ENCODE measurements at regions not wholly inside any gene's neighbourhood (a gene's known extent, or its start where the extent isn't known, plus 50 kb on each side); places are given as distances from the start of the nearest gene placed in this dataset.
"Not testable (repeated sequence)": the region's sequence is repeated elsewhere in the genome, so short reads cannot be mapped to it uniquely, and the experiment has no call there.

GRCh38 chr1:98184856-98185255 lies 264.0 kb upstream of the DPYD start:
- no peak for DNase-seq

DNA sequence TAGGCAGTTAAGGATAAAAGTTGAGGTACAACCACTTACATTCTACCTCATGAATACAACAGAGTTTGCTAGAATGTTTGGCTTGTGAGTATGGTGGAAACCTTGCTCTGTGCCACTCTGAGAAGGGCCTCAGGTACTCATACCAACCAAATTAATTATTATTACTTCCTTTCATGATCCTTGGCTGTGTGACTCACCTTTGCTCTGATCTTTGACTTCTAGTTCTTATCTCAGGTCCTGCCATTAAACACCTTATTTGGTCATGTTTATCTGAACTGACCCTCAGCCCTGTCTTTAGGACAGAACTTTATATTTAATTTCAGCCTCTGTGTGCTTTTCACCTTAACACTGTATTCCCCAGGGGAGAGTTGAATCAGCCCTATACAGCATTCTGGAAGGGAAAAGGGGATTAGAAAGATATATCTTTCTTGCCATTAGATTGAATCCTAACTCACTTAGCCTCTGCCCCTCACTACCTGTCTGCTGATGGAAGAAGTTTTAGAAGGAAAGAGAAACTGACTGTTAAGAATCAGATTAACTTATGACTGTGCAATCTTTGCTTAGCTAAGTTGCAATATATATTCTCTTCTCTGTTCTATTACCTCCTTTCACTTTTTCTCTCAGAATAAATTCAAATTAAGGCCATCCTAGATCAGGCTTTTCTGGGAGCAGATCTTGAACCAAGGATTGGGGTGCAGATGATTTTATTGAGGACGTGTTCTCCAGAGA lies 260.4 kb upstream of the DPYD start:
- no peak for DNase-seq

DNA sequence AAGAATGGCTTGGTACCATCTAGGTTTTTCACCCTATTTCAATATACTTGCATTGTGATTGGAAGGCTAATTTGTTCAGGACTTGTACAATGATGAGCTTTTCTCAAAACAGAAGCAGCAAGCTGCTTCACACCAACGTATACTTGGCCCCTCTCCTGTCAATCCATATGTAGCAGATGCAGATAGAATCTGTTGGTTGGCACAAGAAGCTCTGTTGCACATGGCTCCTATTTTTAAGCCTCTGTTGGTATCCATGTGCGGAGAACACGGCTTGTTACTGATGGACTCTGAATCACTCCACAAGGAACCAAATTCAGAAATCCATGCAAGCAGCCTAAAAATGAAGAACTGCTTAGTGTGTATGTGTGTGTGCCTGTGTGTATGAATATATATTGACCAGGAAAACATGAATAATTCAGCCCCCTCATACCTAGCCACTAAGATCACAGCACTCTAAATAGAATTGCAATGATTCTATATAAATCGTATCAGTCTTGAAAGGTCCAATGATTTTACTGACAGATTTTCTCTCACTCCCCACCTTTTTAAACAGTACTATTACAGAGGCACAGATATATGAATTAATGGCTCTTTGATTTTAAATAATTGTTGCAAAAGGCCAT lies 258.4 kb upstream of the DPYD start:
- no peak for DNase-seq

- DNase-seq = no peak
Measured at GRCh38 chr1:98177751-98178150, 256.9 kb upstream of the DPYD start.

DNA sequence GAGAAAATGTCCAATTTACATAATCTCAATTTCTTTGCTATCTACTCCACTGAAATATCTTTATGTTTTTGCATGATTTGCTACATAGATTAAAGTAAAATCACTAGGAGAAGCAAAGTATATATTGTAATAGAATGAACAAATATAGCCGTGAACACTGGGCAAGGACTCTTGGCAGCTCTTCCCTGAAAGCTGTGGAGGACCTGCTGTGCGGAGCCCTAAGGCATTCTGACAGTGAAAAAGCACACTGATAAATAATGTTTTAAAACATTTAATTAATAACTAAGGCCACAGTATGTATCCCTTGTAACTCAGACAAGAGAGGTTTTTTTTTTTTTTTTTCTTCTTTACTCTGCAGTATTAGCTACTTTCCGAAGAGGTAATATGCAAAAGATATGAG lies 256.1 kb upstream of the DPYD start:
- no peak for DNase-seq

DNA sequence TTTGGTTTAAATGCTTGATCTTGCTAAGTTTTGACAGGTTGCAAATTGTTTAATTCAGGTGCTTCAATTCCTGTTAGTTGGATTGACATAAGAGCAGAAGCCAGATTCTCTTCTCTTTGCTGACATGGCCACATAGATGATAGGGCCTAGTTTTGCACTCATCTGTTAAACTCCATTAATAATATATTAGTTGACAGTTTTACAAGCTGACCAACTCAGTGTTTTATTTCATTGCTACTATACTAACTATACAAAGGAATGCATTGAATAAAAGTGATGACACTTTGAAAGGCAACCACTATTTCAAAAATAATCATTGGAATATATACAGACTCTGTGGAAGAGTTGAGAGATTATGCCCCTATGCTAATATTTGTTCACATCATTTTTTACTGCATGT lies 255.6 kb upstream of the DPYD start:
- DNase-seq = no peak

DNA sequence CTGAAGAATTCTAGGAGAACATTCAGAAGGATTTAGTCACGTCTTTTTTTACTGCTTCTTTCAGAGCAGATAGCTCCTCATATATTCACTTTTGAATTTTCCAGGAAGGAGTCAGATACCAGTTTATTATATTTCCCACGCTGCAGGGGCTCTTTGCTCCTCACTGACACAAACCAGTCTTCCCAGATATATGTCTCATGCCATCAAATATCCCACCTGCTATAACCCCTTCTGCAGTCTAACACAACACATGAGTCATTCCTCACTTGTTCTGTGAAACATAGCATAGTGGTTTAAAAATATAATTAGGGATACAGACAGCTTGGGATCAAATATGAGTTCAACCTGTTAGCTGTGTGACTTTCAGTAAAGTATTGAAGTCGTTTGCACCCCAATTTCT lies 251.7 kb upstream of the DPYD start:
- no peak for DNase-seq

DNA sequence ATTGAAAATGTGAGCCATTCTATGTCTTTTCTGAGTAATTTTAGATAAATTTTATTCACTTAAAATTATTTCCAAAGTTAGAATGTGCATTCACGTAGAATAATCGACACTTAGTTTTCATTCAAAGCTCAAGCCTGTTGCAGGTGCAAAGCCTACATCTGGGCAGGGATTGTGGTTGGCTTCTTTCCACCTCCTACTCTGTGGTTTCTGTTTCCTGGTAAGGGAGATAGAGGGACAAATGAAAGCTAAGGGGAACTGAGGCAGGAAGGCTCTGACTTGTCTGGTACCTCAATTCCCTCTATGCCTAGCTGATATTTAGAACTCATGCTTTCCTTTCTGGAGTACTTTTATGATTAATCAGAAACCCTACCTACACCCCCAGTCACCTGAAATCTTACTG lies 251.2 kb upstream of the DPYD start:
- DNase-seq = no peak

GRCh38 chr1:98164509-98164908 lies 243.7 kb upstream of the DPYD start:
- DNase-seq = no peak

GRCh38 chr1:98157524-98158313 lies 236.9 kb upstream of the DPYD start:
- no peak for DNase-seq

- no peak for DNase-seq
Measured at GRCh38 chr1:98147280-98147679, 226.4 kb upstream of the DPYD start.

DNA sequence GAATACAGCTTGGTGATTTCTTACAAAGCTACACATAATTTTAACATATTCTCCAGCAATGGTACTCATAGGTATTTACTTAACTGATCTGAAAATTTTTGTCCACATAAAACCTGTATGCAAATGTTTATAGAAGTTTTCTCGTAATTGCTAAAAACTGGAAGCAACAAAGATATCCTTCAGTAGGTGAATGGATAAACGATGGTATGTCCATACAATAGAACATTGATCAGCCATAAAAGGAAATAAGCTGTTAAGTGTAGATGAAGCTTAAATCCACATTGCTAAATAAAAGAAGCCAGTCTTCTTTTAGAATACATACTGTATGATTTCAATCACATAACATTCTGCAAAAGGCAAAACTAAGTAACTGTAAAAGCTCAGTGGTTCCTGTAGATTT lies 224.8 kb upstream of the DPYD start:
- no peak for DNase-seq

DNA sequence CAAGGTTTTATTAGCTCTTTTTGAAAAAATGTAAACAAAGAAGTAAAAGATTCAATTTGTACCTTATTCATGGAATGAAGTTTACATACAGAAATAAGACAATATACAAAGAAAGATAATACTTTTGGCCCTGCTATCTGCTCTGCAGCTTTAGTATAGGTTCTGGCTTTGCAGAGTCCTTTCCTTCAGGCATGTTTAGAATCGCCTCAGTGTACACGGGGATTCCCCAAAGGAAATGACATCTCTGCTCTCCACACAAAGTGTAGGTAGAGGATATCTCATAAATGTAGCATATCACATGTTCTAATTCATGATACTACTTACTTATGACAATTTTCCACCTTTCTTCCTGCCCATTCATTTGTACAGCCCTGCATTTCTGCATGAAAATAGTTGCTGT lies 222.6 kb upstream of the DPYD start:
- DNase-seq = no peak

GRCh38 chr1:98133131-98133530 lies 212.3 kb upstream of the DPYD start:
- DNase-seq = no peak

GRCh38 chr1:98130408-98130807 lies 209.6 kb upstream of the DPYD start:
- DNase-seq = no peak

DNA sequence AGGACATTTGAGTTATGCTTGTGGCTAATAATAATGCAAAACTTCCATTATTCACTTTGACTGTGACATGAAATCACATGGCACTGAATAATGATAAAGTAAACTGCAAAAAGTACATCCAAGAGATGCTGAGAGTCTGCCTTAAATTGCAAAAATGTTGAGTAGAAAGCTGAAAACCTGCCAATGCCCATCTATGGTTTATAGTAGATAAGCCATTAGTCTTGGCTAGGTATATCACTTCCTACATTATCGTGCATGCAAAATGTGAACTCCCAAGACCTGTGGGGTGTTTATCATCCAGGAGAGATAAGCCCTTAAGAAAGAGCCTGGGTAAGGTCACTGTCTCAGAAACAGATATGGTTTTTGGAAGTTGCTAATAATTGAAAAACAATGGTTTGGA lies 208.7 kb upstream of the DPYD start:
- DNase-seq = no peak

- no peak for DNase-seq
Measured at GRCh38 chr1:98126740-98127139, 205.9 kb upstream of the DPYD start.

DNA sequence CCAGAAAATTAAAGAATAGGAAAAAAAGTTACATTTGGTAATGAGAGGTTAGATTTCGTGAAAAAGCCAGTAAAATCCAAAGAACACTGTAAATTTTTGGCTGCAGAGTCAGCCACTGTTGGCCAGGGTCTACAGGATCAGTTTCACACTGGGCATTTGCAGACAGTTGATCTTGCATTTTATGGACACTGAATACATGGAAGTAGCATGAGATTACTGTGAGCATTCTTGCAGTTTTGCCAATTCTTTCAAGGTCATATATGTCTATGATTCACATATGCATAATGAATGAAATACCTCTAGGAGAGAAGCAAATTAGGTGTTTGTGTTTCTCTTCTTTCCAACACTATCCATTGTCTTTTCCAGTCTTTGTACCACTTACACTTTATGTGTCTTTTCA lies 200.8 kb upstream of the DPYD start:
- no peak for DNase-seq

GRCh38 chr1:98119796-98120195 lies 199.0 kb upstream of the DPYD start:
- no peak for DNase-seq

- no peak for DNase-seq
Measured at GRCh38 chr1:98113811-98114210, 193.0 kb upstream of the DPYD start.

DNA sequence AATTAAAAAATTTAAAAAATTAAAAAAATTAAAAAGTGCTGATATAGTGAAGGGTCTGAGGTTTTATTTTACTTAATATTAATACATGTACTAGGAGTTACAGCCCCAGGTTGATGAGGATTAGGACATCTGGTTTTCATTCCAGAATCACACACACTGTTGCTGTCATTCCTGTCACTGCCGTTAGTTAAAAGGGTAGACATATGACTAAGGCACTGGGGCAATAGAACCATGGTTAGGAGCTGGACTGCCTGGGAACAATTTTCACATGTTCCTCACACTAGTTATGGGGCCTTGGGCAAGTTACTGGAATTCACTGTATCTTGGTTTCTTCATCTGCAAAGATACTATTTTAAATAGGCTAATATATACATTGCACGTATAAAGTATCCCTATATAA lies 191.8 kb upstream of the DPYD start:
- DNase-seq = no peak

DNA sequence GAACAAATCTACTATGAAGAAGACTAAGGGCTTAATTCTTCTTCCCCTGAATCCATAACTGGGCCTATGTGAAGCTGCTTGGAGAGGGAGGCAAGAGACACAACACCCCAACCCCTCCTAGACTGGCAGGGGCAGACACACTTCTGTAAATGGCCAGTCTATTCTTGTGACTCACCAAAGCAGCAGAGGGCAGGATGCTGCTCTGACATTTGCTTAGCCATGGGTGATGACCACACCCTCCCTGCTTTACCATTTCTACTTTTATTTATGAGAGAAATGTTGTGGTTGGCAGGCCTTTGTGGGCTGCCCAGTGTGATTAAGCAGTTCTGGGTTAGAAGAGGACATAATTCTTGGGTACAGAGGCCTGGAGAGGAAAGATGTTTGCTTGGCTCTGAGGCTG lies 189.8 kb upstream of the DPYD start:
- no peak for DNase-seq

DNA sequence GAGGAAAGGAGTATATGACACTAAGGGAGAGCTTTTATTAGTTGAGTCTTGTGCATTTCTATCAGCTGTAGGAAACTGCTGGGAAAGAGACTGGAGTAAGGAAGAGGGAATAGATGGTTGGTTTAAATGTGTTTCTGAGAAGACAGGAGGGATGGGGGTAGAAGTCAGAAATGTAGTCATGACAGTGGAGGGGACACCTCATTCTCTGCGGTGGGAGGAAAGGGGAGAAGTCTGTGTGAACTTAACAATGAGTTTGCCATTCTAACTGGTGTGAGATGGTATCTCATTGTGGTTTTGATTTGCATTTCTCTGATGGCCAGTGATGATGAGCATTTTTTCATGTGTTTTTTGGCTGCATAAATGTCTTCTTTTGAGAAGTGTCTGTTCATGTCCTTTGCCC lies 187.5 kb upstream of the DPYD start:
- DNase-seq = not testable (repeated sequence)

- no peak for DNase-seq
Measured at GRCh38 chr1:98107256-98107655, 186.4 kb upstream of the DPYD start.
